CD4-positive, alpha-beta T cell treated with Interleukin-4 for 1 hour (primary cell): ENCODE measurements at regions not wholly inside any gene's neighbourhood (a gene's known extent, or its start where the extent isn't known, plus 50 kb on each side); places are given as distances from the start of the nearest gene placed in this dataset.
"Not testable (repeated sequence)": the region's sequence is repeated elsewhere in the genome, so short reads cannot be mapped to it uniquely, and the experiment has no call there.

Source experiments
- DNase-seq, 2 donors: peaks; one replicate each; pipeline ENCODE4 v3.0.0-alpha.2; 2020 to 2022

DNA sequence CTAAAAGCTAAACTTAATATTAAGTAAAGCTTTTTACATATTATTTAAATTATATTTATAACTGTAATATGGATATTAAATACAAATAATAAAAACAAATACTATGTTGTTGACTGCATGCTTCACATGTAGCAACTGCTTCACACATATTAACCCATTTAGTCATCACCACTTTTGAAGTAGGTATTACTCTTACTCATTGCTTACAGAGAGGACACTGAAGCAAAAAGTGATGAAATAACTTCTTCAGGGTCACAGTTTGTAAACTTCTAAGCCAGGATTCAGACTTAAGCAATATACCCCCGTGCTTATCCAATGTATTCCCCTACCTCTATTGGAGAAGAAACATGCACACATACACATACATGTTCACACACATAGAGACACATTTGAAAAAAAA is 166.6 kb downstream of the DKK2 start:
- no peak for DNase-seq

GRCh38 chr4:106868381-106869035 is 167.6 kb downstream of the DKK2 start:
- DNase-seq, result no peak

- no peak for DNase-seq
Observed at GRCh38 chr4:106864231-106864630, 171.9 kb downstream of the DKK2 start.

- DNase-seq, result no peak
Observed at GRCh38 chr4:106854569-106855351, 181.4 kb downstream of the DKK2 start.

DNA sequence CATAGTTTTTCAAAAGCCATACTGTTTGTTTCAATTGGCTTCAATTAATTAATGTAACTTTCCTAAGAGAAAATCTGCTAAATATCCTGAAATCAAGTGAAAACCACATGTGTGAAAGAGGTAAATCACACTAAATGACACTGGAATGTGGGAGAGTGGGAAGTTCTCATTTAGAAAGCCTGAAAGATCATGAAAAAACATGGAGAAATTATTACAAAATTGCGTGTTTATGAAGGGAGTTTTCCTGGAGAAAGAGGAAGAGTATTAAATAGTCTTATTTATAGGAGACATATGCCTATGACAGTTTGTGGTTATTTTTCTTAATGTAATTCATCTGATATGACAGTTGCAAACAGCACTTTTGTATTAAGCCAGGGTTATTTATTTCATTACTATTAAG is 183.7 kb downstream of the DKK2 start:
- DNase-seq, result no peak

GRCh38 chr4:106851726-106852125 is 184.4 kb downstream of the DKK2 start:
- no peak for DNase-seq

- no peak for DNase-seq
Observed at GRCh38 chr4:106850691-106851090, 185.4 kb downstream of the DKK2 start.

GRCh38 chr4:106835919-106836318 is 200.2 kb downstream of the DKK2 start:
- no peak for DNase-seq

- DNase-seq, result no peak
Observed at GRCh38 chr4:106830879-106831278, 205.2 kb downstream of the DKK2 start.

GRCh38 chr4:106818764-106819163 is 217.3 kb downstream of the DKK2 start:
- DNase-seq, result no peak

DNA sequence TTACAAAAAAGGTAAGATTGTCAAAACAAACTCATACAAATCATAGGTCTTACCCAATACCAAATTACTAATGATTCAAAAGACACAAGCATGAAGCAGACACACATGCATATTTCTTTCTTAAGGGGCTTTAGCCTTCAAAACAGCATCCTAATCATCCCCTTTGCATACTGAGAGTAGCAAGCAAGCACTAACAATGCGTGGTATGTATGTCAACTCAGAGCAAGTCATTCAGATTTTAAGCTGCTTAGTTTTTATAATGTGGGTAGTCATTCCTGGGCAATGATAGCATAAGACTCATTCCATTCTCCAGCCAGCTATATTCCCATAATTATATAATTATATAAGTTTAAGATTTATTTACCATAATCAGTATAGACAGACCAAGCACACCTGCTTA is 219.6 kb downstream of the DKK2 start:
- no peak for DNase-seq

DNA sequence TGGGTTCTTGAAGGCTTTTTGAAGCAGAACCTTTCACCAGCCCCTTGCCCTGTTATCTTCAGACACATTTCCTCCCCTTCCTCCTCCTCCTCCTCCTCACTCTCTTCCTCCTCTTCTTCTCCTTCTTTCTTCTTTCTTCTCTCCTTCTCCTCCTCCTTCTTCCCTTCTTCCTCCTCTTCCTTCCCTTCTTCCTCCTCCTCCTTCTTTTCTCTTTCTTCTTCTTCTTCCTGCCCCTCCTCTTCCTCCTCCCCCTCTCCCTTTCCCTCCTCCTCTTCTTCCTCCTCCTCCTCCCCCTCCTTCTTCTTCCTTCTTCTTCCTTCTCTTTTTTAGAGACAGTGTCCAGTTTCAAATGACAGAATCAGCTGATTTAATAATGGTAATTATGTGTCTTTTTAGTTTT is 226.0 kb downstream of the DKK2 start:
- no peak for DNase-seq

- no peak for DNase-seq
Observed at GRCh38 chr4:106809076-106809475, 227.0 kb downstream of the DKK2 start.

DNA sequence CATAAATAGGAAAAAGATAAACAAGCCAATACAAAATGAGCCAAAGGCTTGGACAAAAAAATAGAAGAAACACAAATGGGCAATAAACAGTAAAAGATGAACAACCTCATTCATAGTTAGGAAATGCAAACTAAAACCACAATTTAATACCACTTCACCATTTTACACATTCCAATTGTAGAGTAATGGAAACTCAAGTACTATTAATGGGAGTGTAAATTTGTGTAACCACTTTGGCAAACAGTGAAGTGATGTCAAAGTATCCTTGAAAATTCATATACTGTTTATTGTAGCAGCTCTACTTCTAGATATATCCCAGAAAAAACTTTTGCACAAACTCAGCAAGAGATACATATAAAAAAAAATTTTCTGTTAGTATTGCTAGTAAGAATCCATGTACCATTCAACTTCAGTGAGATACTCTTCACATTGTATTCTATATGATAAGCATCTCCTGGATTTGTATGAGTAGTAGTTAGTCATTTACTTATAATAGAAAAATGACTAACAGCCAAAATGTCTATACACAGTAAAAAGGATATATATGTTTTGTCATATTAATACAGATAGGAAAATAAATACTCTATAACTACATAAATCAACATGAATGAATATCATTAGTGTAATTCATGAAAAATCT is 229.8 kb downstream of the DKK2 start:
- no peak for DNase-seq

- no peak for DNase-seq
Observed at GRCh38 chr4:106803083-106803482, 233.0 kb downstream of the DKK2 start.

- no peak for DNase-seq
Observed at GRCh38 chr4:106801386-106801785, 234.7 kb downstream of the DKK2 start.

DNA sequence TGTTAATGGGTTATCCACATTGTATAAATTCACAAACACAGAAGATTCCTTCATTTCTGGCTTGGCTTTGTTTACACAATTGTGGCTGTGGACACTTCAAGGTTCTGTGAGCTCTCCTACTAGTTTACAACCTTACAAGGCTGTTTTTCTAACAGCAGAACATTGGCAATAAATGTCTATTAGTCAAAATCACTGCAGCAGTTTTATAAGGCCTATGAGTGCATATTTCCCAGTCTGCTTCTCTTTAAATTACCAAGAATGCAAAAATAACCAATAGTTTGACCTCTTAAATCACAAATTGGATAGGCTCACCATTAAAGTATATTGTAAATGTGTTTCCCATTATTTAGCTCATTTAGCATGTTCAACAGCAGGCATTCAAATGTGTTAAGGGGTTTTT is 239.2 kb downstream of the DKK2 start:
- DNase-seq, result no peak

DNA sequence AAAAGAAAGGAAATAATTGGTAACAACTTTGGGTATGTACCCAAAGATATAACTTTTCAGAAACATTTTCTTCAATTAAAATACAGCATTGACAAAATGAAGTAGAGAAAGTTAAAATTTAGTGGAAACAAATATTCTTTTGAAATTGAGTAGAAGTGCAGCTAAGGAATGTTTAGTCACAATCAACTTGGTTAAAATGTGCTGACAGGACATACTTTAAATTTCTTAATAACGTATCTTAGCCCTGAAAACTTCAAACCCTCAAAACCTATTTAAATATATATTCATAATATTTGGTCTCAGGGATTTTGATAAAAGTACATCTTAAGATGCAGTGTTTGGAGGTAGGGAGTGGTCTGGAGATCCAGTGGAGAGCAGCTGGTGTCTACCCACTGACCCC is 240.8 kb downstream of the DKK2 start:
- DNase-seq, result no peak

GRCh38 chr4:106793933-106794332 is 242.2 kb downstream of the DKK2 start:
- no peak for DNase-seq

DNA sequence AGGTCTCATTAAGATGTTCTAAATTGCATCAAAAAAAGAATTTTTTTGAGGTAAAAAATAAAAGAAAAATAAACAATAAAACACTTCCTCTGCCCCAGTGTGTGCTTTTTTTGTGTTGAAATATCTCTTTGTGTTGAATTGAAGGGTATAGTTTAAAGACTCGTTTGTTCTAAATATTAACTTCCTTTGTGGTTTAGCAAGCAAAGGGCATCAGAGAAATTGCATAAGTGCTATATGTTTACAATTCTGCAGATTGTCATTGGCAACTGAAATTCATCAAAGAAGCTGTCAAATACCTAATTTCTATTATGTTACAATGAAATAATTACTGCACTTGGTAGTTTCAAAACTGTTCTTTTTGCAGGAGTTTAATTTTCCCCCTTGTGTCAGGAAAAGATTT is 260.5 kb downstream of the DKK2 start:
- no peak for DNase-seq

- DNase-seq, result not testable (repeated sequence)
Observed at GRCh38 chr4:106774055-106774454, 262.1 kb downstream of the DKK2 start.

DNA sequence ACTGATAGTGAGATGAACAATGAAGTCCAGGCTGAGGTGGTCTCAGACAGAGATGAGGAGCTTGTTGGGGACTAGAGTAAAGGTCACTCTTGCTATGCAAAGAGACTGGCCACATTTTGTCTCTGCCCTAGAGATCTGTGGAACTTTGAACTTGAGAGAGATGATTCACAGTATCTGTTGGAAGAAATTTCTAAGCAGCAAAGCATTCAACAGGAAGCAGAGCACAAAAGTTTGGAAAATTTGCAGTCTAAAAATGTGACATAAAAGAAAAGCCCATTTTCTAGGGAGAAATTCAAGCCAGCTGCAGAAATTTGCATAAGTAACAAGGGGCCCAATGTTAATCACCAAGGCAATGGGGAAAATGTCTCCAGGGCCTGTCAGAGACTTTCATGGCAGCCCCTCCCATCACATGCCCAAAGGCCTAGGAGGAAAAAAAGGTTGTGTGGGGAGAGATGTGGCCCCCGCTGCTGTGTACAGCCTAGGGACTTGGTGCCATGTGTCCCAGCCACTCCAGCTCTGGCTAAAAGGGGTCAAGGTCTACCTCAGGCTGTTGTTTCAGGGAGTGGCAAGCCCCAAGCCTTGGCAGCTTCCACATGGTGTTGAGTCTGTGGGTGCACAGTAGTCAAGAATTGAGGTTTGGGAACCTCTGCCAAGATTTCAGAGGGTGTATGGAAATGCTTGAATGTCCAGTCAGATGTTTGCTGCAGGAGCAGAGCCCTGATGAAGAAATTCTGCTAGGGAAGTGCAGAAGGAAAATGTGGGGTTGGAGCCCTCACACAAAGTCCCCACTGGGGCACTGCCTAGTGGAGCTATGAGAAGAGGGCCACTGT is 262.8 kb downstream of the DKK2 start:
- DNase-seq, result no peak

- no peak for DNase-seq
Observed at GRCh38 chr4:106767991-106768390, 268.1 kb downstream of the DKK2 start.
